OCI-LY3 (cell line): ENCODE measurements at regions not wholly inside any gene's neighbourhood (a gene's known extent, or its start where the extent isn't known, plus 50 kb on each side); places are given as distances from the start of the nearest gene placed in this dataset.

Experiments
- EZH2phosphoT487 ChIP-seq: fragments of 200-600 bp; shearing (Covaris generic); IDR thresholded peaks from 2 replicates; pipeline ENCODE4 v1.6.1; 2018; ENCODE audit warnings: antibody characterized with exemption, mixed run types, low read depth
- TF ChIP-seq, protein P1 (sequence below): fragments of 200-600, 300-600 bp; sonication (generic); IDR thresholded peaks from 2 replicates; pipeline ENCODE4 v1.5.1; 2014; ENCODE audit warnings: antibody characterized with exemption, low read length, low read depth

DNA sequence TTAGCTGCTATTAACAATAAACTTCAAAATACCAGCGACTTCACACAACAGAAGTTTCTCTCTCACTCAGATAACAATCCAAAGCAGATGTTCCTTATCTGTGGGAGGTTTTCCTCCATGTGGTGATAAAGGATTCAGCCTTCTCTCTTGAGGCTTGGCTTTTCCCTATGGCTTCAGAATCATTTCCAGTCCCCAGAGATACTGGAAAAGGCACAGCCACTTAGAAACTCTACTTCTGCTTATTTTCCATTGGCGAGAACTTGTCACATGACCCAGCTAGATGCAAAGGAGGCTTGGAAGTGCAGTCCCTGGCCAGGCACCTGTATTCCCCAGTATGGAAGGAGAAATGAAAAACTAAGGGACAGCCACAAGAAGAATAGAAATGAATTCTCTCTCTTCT, 344.8 kb downstream of the MTX2 start:
- TF ChIP-seq, protein P1, sequence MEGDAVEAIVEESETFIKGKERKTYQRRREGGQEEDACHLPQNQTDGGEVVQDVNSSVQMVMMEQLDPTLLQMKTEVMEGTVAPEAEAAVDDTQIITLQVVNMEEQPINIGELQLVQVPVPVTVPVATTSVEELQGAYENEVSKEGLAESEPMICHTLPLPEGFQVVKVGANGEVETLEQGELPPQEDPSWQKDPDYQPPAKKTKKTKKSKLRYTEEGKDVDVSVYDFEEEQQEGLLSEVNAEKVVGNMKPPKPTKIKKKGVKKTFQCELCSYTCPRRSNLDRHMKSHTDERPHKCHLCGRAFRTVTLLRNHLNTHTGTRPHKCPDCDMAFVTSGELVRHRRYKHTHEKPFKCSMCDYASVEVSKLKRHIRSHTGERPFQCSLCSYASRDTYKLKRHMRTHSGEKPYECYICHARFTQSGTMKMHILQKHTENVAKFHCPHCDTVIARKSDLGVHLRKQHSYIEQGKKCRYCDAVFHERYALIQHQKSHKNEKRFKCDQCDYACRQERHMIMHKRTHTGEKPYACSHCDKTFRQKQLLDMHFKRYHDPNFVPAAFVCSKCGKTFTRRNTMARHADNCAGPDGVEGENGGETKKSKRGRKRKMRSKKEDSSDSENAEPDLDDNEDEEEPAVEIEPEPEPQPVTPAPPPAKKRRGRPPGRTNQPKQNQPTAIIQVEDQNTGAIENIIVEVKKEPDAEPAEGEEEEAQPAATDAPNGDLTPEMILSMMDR = no peak
- no peak for TF ChIP-seq EZH2phosphoT487
